HL-60 (cell line): ENCODE measurements at regions not wholly inside any gene's neighbourhood (a gene's known extent, or its start where the extent isn't known, plus 50 kb on each side); places are given as distances from the start of the nearest gene placed in this dataset.

ENCODE experiments used
- DNase-seq, 2 experiments: peaks; one replicate each; pipeline ENCODE4 v3.0.0-alpha.2; 2010 to 2020; ENCODE audit warnings: low read depth in 1 of 2, low spot score in 1 of 2
- H3K27ac ChIP-seq: fragments of 250-450 bp; sonication (Bioruptor Pico); replicated peaks from 2 replicates; pipeline ENCODE4 v1.5.1; 2020; ENCODE audit warnings: mild to moderate bottlenecking, moderate library complexity
- H3K27me3 ChIP-seq: fragments of 250-450 bp; sonication (Bioruptor Pico); 2 replicates; pipeline ENCODE4 v1.5.1; 2021; ENCODE audit warnings: mild to moderate bottlenecking, moderate library complexity; ENCODE audit not compliant: insufficient read depth, poor library complexity, severe bottlenecking
- H3K4me3 ChIP-seq: replicated peaks from 2 replicates; pipeline ENCODE4 v1.5.1; 2011; ENCODE audit warnings: mild to moderate bottlenecking, control low read depth, low read length; ENCODE audit not compliant: insufficient read depth
- CTCF ChIP-seq: IDR thresholded peaks from one replicate; pipeline ENCODE4 v1.5.1; 2011; ENCODE audit warnings: low read length, control low read depth, inconsistent platforms; ENCODE audit not compliant: insufficient read depth
- GABPA ChIP-seq: IDR thresholded peaks from 2 replicates; pipeline ENCODE4 v1.6.1; 2012; ENCODE audit warnings: low read depth
- POLR2AphosphoS5 ChIP-seq: IDR thresholded peaks from 2 replicates; pipeline ENCODE4 v1.6.1; 2012; ENCODE audit warnings: low read depth
- REST ChIP-seq: IDR thresholded peaks from 2 replicates; pipeline ENCODE4 v1.6.1; 2012; ENCODE audit warnings: low read depth; ENCODE audit not compliant: insufficient replicate concordance
- SPI1 ChIP-seq: IDR thresholded peaks from 2 replicates; pipeline ENCODE4 v1.6.1; 2012; ENCODE audit warnings: low read depth, mild to moderate bottlenecking, borderline replicate concordance

- Histone ChIP-seq H3K27ac (no peak overlapping the region), H3K4me3 (no peak overlapping the region), H3K27me3 (no peaks in the 10 kb centered on the region)
- DNase-seq = no peak
- TF ChIP-seq GABPA = no peak
- TF ChIP-seq REST = no peak
- TF ChIP-seq POLR2AphosphoS5 = no peak
- TF ChIP-seq SPI1 = no peak
- TF ChIP-seq CTCF = no peak
Observed at GRCh38 chr4:17164666-17165065, 266.2 kb upstream of the LDB2 start.

GRCh38 chr4:17163156-17163771, 264.8 kb upstream of the LDB2 start:
- no peak overlapping the region for H3K27ac ChIP-seq
- H3K4me3 ChIP-seq = no peak overlapping the region
- TF ChIP-seq REST (no peak), CTCF (no peak), POLR2AphosphoS5 (no peak)
- no peak for DNase-seq
- H3K27me3 ChIP-seq = no peaks in the 10 kb centered on the region

- H3K4me3 ChIP-seq = no peak overlapping the region
- H3K27me3 ChIP-seq = no peaks in the 10 kb centered on the region
- DNase-seq = no peak
- TF ChIP-seq POLR2AphosphoS5 (no peak), CTCF (no peak), GABPA (no peak), SPI1 (no peak), REST (no peak)
- H3K27ac ChIP-seq = no peak overlapping the region
Observed at GRCh38 chr4:17157304-17157703, 258.9 kb upstream of the LDB2 start.
